ENCODE measurements at regions not wholly inside any gene's neighbourhood (a gene's known extent, or its start where the extent isn't known, plus 50 kb on each side); places are given as distances from the start of the nearest gene placed in this dataset.

DNA sequence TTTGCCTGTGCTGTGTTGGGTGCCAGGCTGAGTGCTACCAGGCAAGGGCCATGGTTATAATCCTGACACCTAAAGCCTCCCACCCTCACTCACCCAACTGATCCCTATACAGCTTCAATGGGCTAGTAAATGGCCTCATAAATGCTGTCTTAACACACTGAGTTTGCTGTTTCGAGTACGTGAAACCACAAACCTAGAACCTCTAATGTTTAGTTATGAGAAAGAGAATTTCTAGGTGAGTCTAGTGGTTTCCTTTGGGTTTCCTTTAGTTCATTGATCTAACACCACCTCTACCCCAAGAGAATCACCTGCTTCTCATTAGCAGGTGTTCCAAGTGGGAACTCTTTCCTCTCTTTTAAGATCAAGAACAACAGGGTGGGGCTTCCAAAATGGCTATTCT lies 172.0 kb downstream of the MC4R start:
- TF ChIP-seq, protein P1, sequence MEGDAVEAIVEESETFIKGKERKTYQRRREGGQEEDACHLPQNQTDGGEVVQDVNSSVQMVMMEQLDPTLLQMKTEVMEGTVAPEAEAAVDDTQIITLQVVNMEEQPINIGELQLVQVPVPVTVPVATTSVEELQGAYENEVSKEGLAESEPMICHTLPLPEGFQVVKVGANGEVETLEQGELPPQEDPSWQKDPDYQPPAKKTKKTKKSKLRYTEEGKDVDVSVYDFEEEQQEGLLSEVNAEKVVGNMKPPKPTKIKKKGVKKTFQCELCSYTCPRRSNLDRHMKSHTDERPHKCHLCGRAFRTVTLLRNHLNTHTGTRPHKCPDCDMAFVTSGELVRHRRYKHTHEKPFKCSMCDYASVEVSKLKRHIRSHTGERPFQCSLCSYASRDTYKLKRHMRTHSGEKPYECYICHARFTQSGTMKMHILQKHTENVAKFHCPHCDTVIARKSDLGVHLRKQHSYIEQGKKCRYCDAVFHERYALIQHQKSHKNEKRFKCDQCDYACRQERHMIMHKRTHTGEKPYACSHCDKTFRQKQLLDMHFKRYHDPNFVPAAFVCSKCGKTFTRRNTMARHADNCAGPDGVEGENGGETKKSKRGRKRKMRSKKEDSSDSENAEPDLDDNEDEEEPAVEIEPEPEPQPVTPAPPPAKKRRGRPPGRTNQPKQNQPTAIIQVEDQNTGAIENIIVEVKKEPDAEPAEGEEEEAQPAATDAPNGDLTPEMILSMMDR (conservative IDR thresholded peaks at IDR 0.05 in 1 of 2, IDR thresholded peaks at IDR 0.05 in 1 of 2; ENCODE audit: extremely low read depth in 1 of 2, insufficient read depth in 1 of 2, low read depth in 1 of 2, low read length in 2 of 2): no peak
- TF ChIP-seq EZH2 (IDR thresholded peaks at IDR 0.05; ENCODE audit: borderline replicate concordance, low read length): no peak

Measured in mammary epithelial cell (primary cell).